Upper lobe of left lung (tissue), 6 donors: ENCODE measurements at regions not wholly inside any gene's neighbourhood (a gene's known extent, or its start where the extent isn't known, plus 50 kb on each side); places are given as distances from the start of the nearest gene placed in this dataset.

Experiments used
- ATAC-seq, 2 donors: fragments of 200-7000 bp; cut with Tn5 transposase; one replicate each; pipeline ENCODE4 v1.9.1; 2022; ENCODE audit warnings: mild to moderate bottlenecking in 2 of 2, moderate library complexity in 2 of 2; ENCODE audit not compliant: low FRiP score in 2 of 2
- DNase-seq, 2 donors: peaks; one replicate each; pipeline ENCODE4 v3.0.0-alpha.2; 2019 to 2020
- H3K27ac ChIP-seq, 4 donors: fragments of 200-600 bp; sonication (generic); one replicate each; pipeline ENCODE4 v1.5.1; 2016 to 2019
- H3K27me3 ChIP-seq, 4 donors: fragments of 200-600 bp; sonication (generic); one replicate each; pipeline ENCODE4 v1.5.1; 2017 to 2019
- H3K36me3 ChIP-seq, 4 donors: fragments of 200-600 bp; sonication (generic); one replicate each; pipeline ENCODE4 v1.5.1; 2016 to 2019
- H3K4me1 ChIP-seq, 4 donors: fragments of 200-600 bp; sonication (generic); one replicate each; pipeline ENCODE4 v1.5.1; 2018 to 2019
- H3K4me3 ChIP-seq, 4 donors: fragments of 200-600 bp; sonication (generic); one replicate each; pipeline ENCODE4 v1.5.1; 2017 to 2019; ENCODE audit warnings: mild to moderate bottlenecking in 2 of 4, moderate library complexity in 1 of 4
- H3K9me3 ChIP-seq, 4 donors: fragments of 200-600 bp; sonication (generic); one replicate each; pipeline ENCODE4 v1.5.1; 2018 to 2019
- CTCF ChIP-seq, 6 experiments: fragments of 450-650 bp in 4 of 6; fragments of 200-600 bp in 2 of 6; sonication (generic) in 2 of 6; IDR thresholded peaks; one replicate each; pipeline ENCODE4 v1.5.1; 2016 to 2019; ENCODE audit warnings: antibody characterized with exemption in 6 of 6
- EP300 ChIP-seq, 4 donors: sonication (generic); formaldehyde crosslinking; IDR thresholded peaks; one replicate each; pipeline ENCODE4 v1.5.1; 2017; ENCODE audit warnings: antibody characterized with exemption in 4 of 4, control low read depth in 2 of 4
- POLR2A ChIP-seq, 4 donors: fragments of 450-650 bp; IDR thresholded peaks; one replicate each; pipeline ENCODE4 v1.5.1; 2016 to 2017; ENCODE audit warnings: antibody characterized with exemption in 4 of 4, mild to moderate bottlenecking in 2 of 4
- POLR2AphosphoS5 ChIP-seq, 2 donors: sonication (generic); formaldehyde crosslinking; IDR thresholded peaks; one replicate each; pipeline ENCODE4 v1.5.1; 2017; ENCODE audit warnings: antibody characterized with exemption in 2 of 2
- WGBS, 2 donors: methylation state at CpG; one replicate each; pipeline ENCODE4 v1.1.5; 2017 to 2018; 5-methylcytosine and 5-hydroxymethylcytosine counted together
- donor health status: DM: no; HTN: no; CAD: no; lungs with moderate emphysema.
- donor health status: DM: no; HTN: yes; CAD: no; lungs with severe emphysema.

GRCh38 chr12:127334912-127335644 lies 931.9 kb upstream of the TMEM132C start:
- TF ChIP-seq CTCF (IDR thresholded peaks at IDR 0.05) (no peak), EP300 (IDR thresholded peaks at IDR 0.05) (no peak), POLR2AphosphoS5 (IDR thresholded peaks at IDR 0.05) (no peak), POLR2A (IDR thresholded peaks at IDR 0.05) (no peak)
- H3K36me3 ChIP-seq: no peaks in the 10 kb centered on the region
- DNase-seq (no peak), ATAC-seq (no peak)
- H3K27me3 ChIP-seq: no peaks in the 10 kb centered on the region
- H3K9me3 ChIP-seq: no peaks in the 10 kb centered on the region
- H3K27ac ChIP-seq: no peak overlapping the region
- 7 to 15% methylated on average over 1 of the region's 1 CpG for WGBS, 2 donors
- H3K4me3 ChIP-seq: no peak overlapping the region
- no peaks in the 10 kb centered on the region for H3K4me1 ChIP-seq

GRCh38 chr12:127336416-127336815 lies 930.6 kb upstream of the TMEM132C start:
- 83 to 89% methylated on average over 1 of the region's 1 CpG for WGBS, 2 donors
- no peak for DNase-seq
- TF ChIP-seq POLR2A (IDR thresholded peaks at IDR 0.05) (no peak), CTCF (IDR thresholded peaks at IDR 0.05) (no peak), EP300 (IDR thresholded peaks at IDR 0.05) (no peak), POLR2AphosphoS5 (IDR thresholded peaks at IDR 0.05) (no peak)
- H3K4me1 ChIP-seq: no peaks in the 10 kb centered on the region
- no peaks in the 10 kb centered on the region for H3K9me3 ChIP-seq
- no peak overlapping the region for H3K27ac ChIP-seq
- no peak for ATAC-seq
- no peak overlapping the region for H3K4me3 ChIP-seq
- no peaks in the 10 kb centered on the region for H3K27me3 ChIP-seq
- H3K36me3 ChIP-seq: no peaks in the 10 kb centered on the region

GRCh38 chr12:127339065-127339464 lies 927.9 kb upstream of the TMEM132C start:
- H3K4me3 ChIP-seq: no peak overlapping the region
- no peaks in the 10 kb centered on the region for H3K9me3 ChIP-seq
- no peaks in the 10 kb centered on the region for H3K4me1 ChIP-seq
- WGBS, 2 donors: 72 to 74% methylated on average over 4 of the region's 4 CpGs
- H3K27ac ChIP-seq: no peak overlapping the region
- DNase-seq: no peak
- no peaks in the 10 kb centered on the region for H3K36me3 ChIP-seq
- H3K27me3 ChIP-seq: no peaks in the 10 kb centered on the region
- TF ChIP-seq CTCF (IDR thresholded peaks at IDR 0.05) (no peak), EP300 (IDR thresholded peaks at IDR 0.05) (no peak), POLR2A (IDR thresholded peaks at IDR 0.05) (no peak), POLR2AphosphoS5 (IDR thresholded peaks at IDR 0.05) (no peak)
- ATAC-seq: no peak

- TF ChIP-seq CTCF (IDR thresholded peaks at IDR 0.05): no peak
- TF ChIP-seq POLR2A (IDR thresholded peaks at IDR 0.05): no peak
- TF ChIP-seq EP300 (IDR thresholded peaks at IDR 0.05): no peak
- no peak for TF ChIP-seq POLR2AphosphoS5 (IDR thresholded peaks at IDR 0.05)
- Histone ChIP-seq H3K36me3 (no peaks in the 10 kb centered on the region), H3K4me3 (no peak overlapping the region), H3K4me1 (no peaks in the 10 kb centered on the region), H3K9me3 (no peaks in the 10 kb centered on the region), H3K27ac (no peak overlapping the region), H3K27me3 (no peaks in the 10 kb centered on the region)
- no peak for DNase-seq
- WGBS, 2 donors: 74 to 87% methylated on average over 6 of the region's 6 CpGs
- no peak for ATAC-seq
Observed at GRCh38 chr12:127340381-127340780, 926.6 kb upstream of the TMEM132C start.

GRCh38 chr12:127342861-127343260 lies 924.1 kb upstream of the TMEM132C start:
- H3K36me3 ChIP-seq: no peaks in the 10 kb centered on the region
- H3K27me3 ChIP-seq: no peaks in the 10 kb centered on the region
- ATAC-seq (no peak), DNase-seq (no peak)
- H3K27ac ChIP-seq: no peak overlapping the region
- WGBS, 2 donors: 75 to 77% methylated on average over 6 of the region's 6 CpGs
- no peaks in the 10 kb centered on the region for H3K4me1 ChIP-seq
- H3K4me3 ChIP-seq: no peak overlapping the region
- peaks cover 0 to 5% (median 1%) of the 10 kb centered on the region in 4 donors for H3K9me3 ChIP-seq
- TF ChIP-seq POLR2AphosphoS5 (IDR thresholded peaks at IDR 0.05): no peak
- TF ChIP-seq EP300 (IDR thresholded peaks at IDR 0.05): no peak
- TF ChIP-seq POLR2A (IDR thresholded peaks at IDR 0.05): no peak
